ENCODE measurements at regions not wholly inside any gene's neighbourhood (a gene's known extent, or its start where the extent isn't known, plus 50 kb on each side); places are given as distances from the start of the nearest gene placed in this dataset.

DNA sequence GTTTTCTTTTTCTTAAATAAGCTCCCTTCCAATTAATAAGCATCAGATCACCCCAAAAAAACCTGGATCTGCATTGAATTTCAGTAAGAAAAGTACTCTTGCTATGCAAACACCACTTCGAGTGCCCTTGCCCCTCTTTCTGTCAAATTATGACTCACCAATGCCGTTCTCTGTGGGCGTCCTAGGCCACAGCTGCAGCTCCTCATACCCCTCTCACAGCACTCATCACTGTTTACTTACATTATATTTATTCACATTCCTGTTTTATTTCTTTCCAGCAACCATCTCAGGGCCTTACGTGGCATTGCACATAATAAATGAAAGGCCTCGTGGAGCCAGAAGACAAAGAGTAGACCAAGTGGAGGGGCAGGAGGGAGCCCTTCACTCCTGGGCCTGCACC, 99.1 kb upstream of the CTTNBP2NL start:
- TF ChIP-seq, protein P1, sequence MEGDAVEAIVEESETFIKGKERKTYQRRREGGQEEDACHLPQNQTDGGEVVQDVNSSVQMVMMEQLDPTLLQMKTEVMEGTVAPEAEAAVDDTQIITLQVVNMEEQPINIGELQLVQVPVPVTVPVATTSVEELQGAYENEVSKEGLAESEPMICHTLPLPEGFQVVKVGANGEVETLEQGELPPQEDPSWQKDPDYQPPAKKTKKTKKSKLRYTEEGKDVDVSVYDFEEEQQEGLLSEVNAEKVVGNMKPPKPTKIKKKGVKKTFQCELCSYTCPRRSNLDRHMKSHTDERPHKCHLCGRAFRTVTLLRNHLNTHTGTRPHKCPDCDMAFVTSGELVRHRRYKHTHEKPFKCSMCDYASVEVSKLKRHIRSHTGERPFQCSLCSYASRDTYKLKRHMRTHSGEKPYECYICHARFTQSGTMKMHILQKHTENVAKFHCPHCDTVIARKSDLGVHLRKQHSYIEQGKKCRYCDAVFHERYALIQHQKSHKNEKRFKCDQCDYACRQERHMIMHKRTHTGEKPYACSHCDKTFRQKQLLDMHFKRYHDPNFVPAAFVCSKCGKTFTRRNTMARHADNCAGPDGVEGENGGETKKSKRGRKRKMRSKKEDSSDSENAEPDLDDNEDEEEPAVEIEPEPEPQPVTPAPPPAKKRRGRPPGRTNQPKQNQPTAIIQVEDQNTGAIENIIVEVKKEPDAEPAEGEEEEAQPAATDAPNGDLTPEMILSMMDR (IDR thresholded peaks at IDR 0.05): no peak
- no peak for TF ChIP-seq EZH2phosphoT487 (IDR thresholded peaks at IDR 0.05)
- no peak for TF ChIP-seq EZH2 (IDR thresholded peaks at IDR 0.05)
